SH-SY5Y (cell line): ENCODE measurements at regions not wholly inside any gene's neighbourhood (a gene's known extent, or its start where the extent isn't known, plus 50 kb on each side); places are given as distances from the start of the nearest gene placed in this dataset.

Experiments
- GATA2 ChIP-seq: IDR thresholded peaks from 2 replicates; pipeline ENCODE4 v1.6.1; 2011; ENCODE audit warnings: mild to moderate bottlenecking, low read depth, low read length
- GATA3 ChIP-seq: IDR thresholded peaks from 2 replicates; pipeline ENCODE4 v1.6.1; 2011; ENCODE audit warnings: low read depth, mild to moderate bottlenecking, low read length, moderate library complexity

DNA sequence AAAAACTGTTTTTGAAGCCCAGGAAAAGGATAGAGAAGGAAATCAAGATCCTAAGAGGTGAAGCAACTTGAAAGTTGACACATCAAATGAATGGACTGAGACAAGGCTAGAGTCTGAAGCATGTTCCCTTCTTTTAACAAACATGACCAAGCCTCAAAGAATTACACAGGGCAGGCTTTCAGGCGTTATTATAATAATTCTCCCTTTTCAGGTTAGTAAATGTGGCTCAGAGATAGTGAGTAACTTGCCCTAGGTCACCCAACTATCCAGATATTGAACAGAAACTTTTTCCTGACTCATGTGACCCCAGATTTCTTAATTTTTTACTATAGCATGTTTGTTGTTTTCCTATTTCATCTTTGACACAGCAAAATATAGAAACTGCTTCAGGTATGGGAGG lies 91.7 kb downstream of the PPP1R2C start:
- TF ChIP-seq GATA3 (no peak), GATA2 (no peak)

DNA sequence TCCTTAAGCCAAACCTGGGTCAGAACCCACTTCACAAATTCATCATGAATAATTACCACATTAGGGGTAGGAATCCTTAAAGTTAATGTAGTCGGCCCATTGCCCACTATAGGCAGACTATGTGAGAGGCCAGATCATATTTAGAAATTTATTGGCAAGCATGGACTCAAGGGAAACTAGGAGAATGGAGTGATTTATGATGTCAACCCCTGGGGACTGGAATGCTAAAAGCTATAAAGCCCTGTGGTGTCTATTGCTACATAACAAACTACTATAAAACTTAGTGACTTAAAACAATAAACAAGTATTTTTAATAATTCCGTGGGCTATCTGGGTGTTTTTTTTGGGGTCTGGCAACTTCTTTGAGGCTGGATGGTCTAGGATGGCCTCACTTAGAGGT lies 93.9 kb downstream of the PPP1R2C start:
- TF ChIP-seq GATA2 (no peak), GATA3 (no peak)

DNA sequence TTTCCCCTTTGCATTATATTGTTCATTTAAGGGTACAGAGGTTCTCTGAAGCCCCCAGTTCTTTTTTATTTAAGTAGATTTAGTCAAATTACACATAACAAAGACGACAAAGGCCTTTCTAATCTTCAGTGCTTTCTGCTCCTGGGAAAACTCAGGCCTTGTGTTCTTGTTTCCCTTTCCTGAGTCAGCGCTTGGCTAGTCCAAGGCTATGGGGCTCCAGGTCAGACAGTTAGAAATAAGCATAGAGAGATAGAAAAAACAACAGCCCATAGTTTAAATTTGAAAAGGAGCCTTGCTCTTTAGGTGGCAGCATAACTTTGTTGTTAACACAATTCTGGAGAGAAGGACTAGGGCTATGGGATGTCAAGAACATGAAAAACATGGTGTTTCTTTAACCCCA lies 97.3 kb downstream of the PPP1R2C start:
- TF ChIP-seq GATA2, result no peak
- no peak for TF ChIP-seq GATA3

DNA sequence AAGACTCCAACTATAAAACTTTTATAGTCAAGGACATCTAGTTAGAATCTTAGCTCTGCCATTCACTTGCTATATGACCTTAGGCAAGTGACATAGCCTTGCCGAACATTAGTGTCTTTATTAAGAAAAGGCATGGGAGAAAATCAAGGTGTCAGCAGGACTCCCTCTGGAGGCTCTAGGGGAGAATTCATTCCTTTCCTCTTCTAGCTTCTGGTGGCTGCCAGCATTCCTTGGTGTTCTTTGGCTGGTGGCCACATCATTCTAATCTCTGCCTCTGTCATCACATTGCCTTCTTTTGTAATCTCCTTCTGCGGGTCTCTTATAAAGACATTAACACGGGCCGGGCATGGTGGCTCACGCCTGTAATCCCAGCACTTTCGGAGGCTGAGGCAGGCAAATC lies 99.8 kb downstream of the PPP1R2C start:
- TF ChIP-seq GATA2 (no peak), GATA3 (no peak)

DNA sequence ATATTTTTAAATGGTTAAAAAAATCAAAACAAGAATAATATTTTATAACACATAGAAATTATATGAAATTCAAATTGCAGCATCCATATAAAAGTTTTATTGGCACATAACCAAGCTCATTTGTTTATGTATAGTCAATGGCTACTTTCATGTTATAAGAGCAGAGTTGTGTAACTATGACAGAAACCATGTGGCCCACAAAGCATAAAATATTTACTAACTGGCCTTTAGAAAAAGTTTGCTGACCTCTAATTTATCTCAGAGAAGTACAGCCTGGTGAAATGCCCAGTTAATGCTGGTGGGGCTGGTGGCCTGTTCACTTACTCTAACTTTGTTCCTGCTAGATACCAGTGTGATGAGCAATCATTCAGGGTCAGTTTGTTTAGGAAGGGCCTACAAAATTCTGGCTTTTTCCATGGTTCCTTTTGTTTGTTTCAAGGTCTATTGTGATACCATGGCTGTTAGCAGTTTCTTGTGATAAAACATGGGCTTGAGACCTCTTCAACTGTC lies 104.6 kb downstream of the PPP1R2C start:
- no peak for TF ChIP-seq GATA3
- TF ChIP-seq GATA2, result no peak

DNA sequence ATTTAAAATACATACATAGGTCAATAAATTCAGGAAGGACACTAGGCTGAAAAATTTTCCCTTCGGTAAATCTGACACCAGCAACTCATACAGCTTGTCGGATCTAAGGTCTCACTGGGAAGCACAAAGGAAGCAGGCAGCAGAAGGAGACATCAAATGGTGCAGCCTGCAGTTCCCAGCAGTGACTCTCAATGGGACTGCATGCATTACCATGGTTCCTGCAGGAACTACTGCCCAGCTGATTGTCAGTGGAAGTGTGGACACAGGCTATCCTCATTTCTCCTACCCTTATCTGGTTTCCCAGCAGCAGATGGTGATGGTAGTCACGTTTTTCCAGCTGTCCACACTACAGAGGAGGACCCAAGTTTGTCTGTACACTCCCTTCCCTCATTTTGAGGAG lies 113.3 kb downstream of the PPP1R2C start:
- TF ChIP-seq GATA2 (no peak), GATA3 (no peak)

DNA sequence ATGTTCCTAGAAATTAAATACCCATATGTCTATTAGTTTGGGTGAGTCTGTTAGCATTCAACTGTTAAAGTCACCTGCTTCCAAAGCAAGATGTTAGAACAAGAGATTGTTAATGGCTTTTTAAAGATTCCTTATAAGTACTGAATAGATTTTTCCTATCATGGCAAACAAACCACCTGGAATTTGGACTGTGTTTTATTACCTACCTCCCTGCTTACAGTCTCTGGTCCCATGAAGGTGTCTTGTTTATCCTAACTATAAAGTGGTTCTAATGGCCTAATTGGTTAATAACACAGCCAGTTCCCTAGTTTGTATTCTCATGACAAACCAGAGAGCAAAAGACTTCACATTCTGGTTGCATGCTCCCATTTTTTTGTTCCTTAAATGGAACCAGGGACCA lies 149.5 kb downstream of the PPP1R2C start:
- TF ChIP-seq GATA3, result no peak
- TF ChIP-seq GATA2, result no peak

DNA sequence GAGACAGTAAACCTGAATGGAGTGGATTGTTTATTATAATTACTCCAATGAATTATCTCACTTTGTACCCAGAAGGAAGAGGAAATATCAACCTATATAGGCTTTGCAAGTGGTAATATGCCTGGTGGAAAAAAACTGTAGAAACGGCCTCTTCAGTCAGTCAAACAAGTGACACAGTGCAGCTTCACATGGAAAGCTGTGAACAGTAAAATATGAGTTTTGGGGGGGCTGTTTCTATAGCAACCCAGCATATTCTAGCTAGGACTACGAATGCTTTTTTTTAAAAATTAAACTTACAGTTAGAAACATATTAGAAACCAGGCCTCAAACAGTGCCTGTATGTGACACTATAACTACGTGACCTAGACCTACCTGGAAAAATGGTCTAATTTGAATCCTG lies 150.1 kb downstream of the PPP1R2C start:
- TF ChIP-seq GATA3, result no peak
- no peak for TF ChIP-seq GATA2

DNA sequence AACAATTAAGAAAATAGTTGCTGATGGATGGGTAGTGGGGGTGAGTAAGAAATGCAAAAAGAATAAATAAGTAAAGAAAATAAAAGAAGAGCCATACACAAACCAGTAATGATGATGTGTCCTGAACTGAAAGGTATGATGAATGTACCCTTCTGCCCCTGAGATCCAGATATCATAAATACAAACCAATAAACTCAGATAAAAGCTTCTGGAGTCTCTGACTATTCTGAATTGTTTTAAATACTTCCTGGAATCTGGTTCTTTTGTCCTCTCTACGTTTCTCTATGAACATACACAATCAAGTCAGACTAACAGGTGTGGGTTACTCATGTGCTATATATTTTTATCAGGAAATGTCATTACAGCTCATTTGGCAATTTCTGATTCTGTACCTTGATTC lies 153.4 kb downstream of the PPP1R2C start:
- TF ChIP-seq GATA2 (no peak), GATA3 (no peak)

DNA sequence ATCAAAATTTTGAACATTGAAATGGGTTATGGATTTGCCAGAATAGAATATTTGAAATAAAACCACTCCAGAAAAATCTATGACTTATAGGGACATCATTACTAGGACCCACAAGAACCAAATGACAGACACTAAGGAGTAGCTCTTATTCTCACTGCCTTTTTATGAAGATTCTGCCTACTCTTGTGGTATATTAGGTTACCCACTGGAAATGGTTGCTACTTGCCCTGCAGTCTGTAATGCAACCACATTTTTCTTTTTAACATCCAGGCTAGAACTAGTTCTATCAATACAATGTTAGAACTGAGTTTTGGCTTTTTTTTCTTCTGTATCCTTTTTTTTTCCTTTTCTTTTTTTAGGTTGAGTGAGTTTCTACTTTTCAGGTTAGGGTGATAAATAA lies 158.9 kb downstream of the PPP1R2C start:
- TF ChIP-seq GATA3 (no peak), GATA2 (no peak)

DNA sequence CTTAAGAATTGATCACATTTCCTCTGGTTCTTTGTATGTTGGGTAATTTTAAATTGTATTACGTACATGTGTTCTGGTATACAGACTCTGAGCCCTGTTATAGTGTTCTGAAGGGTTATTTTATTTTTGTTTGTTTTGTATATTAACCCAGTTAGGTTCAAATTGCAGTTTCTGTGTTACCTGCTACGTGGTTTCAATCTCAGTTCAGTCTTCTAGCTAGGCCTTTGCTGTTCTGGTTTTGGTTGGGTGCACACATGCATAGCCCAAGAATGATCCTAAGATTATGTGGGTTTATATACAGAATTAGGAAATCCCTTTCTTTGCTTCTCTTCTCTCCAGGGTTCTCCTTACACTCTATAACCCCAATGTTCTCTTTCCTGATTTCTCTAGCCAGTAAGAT lies 161.0 kb downstream of the PPP1R2C start:
- TF ChIP-seq GATA2, result no peak
- no peak for TF ChIP-seq GATA3

DNA sequence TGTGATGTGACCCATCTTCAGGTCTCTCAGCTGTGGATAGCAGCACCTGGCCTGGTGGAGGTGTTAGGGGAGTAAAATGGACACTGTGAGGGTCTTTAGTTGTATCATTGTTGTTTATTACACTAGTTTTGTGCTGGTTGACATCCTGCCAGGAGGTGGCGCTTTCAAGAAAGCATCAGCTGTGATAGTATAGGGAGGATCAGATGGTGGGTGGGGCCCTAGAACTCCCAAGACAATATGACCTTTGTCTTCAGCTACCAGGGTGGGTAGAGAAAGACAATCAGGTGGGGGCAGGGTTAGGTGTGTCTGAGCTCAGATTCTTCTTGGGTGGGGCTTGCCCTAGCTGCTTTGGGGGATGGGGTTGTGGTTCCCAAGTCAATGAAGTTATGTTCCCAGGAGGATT lies 162.8 kb downstream of the PPP1R2C start:
- TF ChIP-seq GATA3, result no peak
- TF ChIP-seq GATA2, result no peak

DNA sequence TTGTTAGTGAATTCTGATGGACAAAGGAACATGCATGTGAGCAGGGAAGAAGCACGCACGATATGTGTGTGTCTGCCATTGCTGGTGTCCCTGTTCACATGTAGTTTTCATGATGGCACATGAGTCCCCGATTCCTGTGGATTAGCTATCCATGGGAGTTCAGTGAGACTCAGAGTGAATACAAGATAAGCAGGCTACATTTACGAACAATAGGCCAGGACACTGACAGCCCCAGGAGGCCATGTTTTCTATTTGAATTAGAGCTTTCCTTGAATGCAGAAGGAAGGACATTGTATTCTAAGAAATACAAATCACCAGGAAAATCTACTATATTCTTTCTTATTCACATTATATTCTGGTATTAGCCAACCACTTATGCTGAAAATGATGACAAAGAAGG lies 171.4 kb downstream of the PPP1R2C start:
- TF ChIP-seq GATA2 (no peak), GATA3 (no peak)

DNA sequence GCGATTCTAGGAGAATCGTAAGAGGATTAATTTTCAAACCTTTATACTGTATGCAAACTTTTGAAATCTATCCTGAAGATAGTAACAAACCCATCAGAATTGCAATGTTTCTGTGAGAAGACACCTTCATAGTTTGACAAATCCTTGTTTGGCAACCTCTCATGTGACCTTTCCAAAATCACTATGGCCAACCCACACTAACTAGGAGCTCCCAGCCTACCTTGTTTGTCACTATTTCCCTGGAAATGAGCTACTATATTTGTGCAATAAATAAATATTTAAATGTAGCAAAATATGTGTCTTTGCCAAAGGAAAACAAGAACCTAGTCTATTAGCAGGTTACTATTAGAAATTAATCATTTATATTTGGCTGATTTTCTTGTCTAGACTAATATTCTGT lies 173.7 kb downstream of the PPP1R2C start:
- TF ChIP-seq GATA2 (no peak), GATA3 (no peak)

DNA sequence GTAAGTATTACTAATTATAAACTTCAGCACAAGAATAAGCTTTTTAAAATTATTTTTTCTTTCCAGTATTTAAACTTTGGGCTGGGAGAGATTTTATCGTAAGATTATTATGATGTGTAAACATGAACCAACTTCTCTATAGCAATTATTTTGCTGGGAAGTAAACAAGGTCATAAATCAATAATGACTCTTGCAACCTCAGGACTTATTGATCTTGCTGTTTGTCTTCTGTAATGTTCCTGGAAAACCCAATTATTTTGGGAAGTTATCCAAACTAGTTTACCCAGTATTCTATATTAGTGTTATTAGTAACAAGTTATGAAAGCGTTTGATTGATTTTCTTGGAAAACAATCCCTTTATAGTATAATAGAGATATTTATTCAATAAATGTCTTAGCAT lies 174.9 kb downstream of the PPP1R2C start:
- no peak for TF ChIP-seq GATA3

DNA sequence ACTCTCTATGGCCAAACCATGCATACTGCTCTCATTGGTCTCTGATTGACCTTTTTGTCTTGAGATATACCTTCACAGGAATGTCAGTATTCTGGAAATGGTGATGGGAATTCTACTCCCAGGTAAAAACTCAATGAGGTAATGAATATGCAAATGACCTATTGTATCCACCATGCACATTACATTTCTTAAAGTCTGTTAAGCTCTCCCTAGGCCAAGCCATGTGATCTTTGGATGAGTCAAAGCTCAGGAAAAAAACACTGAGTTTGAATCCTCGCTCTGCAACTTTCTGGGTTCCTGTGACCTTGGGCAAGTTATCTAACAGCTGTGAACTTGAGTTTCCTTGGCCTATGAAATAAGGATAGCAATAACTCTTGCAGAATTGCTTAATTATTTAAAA lies 175.4 kb downstream of the PPP1R2C start:
- TF ChIP-seq GATA3 (no peak), GATA2 (no peak)

DNA sequence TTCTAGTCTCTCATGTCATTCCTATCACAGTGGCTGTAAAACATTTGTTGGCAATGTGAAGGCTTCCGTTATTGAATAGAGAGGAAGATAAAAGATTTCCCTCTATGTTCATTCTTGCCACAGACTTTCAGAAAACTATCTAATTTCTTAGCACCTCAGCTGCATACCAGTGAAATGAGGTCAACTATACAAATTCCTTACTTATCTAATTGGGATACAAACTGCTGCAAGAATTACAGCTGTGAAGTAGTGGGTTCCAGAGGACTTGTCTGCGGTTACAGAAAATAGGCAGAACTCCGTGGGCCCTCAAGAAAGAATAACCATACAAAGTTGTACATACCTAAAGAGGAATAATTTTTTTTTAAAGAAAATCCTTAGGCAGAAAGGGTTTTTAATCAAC lies 175.8 kb downstream of the PPP1R2C start:
- no peak for TF ChIP-seq GATA3
- no peak for TF ChIP-seq GATA2

DNA sequence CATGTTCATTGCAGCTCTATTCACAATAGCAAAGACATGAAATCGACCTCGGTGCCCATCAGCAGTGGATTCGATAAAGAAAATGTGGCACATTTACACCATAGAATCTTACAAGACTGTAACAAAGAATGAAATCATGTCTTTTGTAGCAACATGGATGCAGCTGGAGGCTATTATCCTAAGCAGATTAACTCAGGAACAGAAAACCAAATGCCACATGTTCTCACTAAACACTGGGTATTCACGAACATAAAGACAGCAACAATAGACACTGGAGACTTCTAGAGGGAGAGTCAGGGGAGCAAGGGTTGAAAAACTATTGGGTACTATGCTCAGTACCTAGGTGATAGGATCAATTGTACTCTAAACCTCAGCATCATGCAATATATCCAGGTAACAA lies 180.5 kb downstream of the PPP1R2C start:
- TF ChIP-seq GATA3, result no peak
- TF ChIP-seq GATA2, result no peak
